AG10803 (cell line): ENCODE measurements at regions not wholly inside any gene's neighbourhood (a gene's known extent, or its start where the extent isn't known, plus 50 kb on each side); places are given as distances from the start of the nearest gene placed in this dataset.

Experiments
- DNase-seq: peaks from one replicate; pipeline ENCODE4 v3.0.0; 2010; ENCODE audit warnings: low read depth
- H3K4me3 ChIP-seq: 2 replicates; pipeline ENCODE4 v1.5.1; 2011; ENCODE audit warnings: mild to moderate bottlenecking, low read length, control low read depth
- CTCF ChIP-seq: conservative IDR thresholded peaks from 2 replicates; pipeline ENCODE4 v1.5.1; 2011; ENCODE audit warnings: mild to moderate bottlenecking, low read length, control low read depth, inconsistent platforms

- no peak for TF ChIP-seq CTCF
- no peak for DNase-seq
These were observed 166.5 kb downstream of the LMO4 start for GRCh38 chr1:87495147-87495546.

GRCh38 chr1:87495870-87496269 lies 167.2 kb downstream of the LMO4 start:
- no peak overlapping the region for H3K4me3 ChIP-seq
- DNase-seq, result no peak
- TF ChIP-seq CTCF, result no peak

More at GRCh38 chr1:87495147-87495546, 166.5 kb downstream of the LMO4 start:
- H3K4me3 ChIP-seq, result no peak overlapping the region

- no peak overlapping the region for H3K4me3 ChIP-seq
- no peak for TF ChIP-seq CTCF
- no peak for DNase-seq
These were observed 168.9 kb downstream of the LMO4 start for GRCh38 chr1:87497380-87498203.

- no peak for DNase-seq
- TF ChIP-seq CTCF, result 0 out of 2 replicates have a peak, but pooled peaks have one; percentile 25
- no peak overlapping the region for H3K4me3 ChIP-seq
These were observed 173.1 kb downstream of the LMO4 start for GRCh38 chr1:87501738-87502137.

- no peak for DNase-seq
- no peak for TF ChIP-seq CTCF
These were observed 176.8 kb downstream of the LMO4 start for GRCh38 chr1:87505391-87505983.

GRCh38 chr1:87506147-87506546 lies 177.5 kb downstream of the LMO4 start:
- no peak overlapping the region for H3K4me3 ChIP-seq
- DNase-seq, result no peak
- no peak for TF ChIP-seq CTCF

More at GRCh38 chr1:87505391-87505983, 176.8 kb downstream of the LMO4 start:
- no peak overlapping the region for H3K4me3 ChIP-seq

- TF ChIP-seq CTCF, result no peak
- H3K4me3 ChIP-seq, result no peak overlapping the region
- peak; percentile 3 for DNase-seq
These were observed 179.6 kb downstream of the LMO4 start for GRCh38 chr1:87508247-87508787.
